HG03103 (cell line): ENCODE measurements at regions not wholly inside any gene's neighbourhood (a gene's known extent, or its start where the extent isn't known, plus 50 kb on each side); places are given as distances from the start of the nearest gene placed in this dataset.

Experiments used
- ATAC-seq: cut with Tn5 transposase; IDR thresholded peaks from one replicate; pipeline ENCODE4 v1.9.1; 2021; ENCODE audit warnings: low read depth; ENCODE audit not compliant: unreplicated experiment

- no peak for ATAC-seq
Measured at GRCh38 chr15:70557521-70558258, 205.7 kb downstream of the UACA start.

GRCh38 chr15:70556779-70557178 is 206.6 kb downstream of the UACA start:
- ATAC-seq = no peak

GRCh38 chr15:70556151-70556741 is 207.1 kb downstream of the UACA start:
- ATAC-seq = no peak

GRCh38 chr15:70555713-70556112 is 207.6 kb downstream of the UACA start:
- no peak for ATAC-seq

- no peak for ATAC-seq
Measured at GRCh38 chr15:70547846-70548487, 215.4 kb downstream of the UACA start.

GRCh38 chr15:70545526-70545925 is 217.8 kb downstream of the UACA start:
- no peak for ATAC-seq

GRCh38 chr15:70541511-70541910 is 221.8 kb downstream of the UACA start:
- ATAC-seq = no peak

- ATAC-seq = no peak
Measured at GRCh38 chr15:70539912-70540530, 223.3 kb downstream of the UACA start.

GRCh38 chr15:70539409-70539808 is 223.9 kb downstream of the UACA start:
- ATAC-seq = no peak

GRCh38 chr15:70538278-70538677 is 225.1 kb downstream of the UACA start:
- ATAC-seq = no peak

GRCh38 chr15:70535955-70536338 is 227.4 kb downstream of the UACA start:
- ATAC-seq = no peak

GRCh38 chr15:70535071-70535954 is 228.0 kb downstream of the UACA start:
- ATAC-seq = no peak

GRCh38 chr15:70533931-70534742 is 229.2 kb downstream of the UACA start:
- ATAC-seq = no peak

- ATAC-seq = no peak
Measured at GRCh38 chr15:70532531-70533186, 230.7 kb downstream of the UACA start.

GRCh38 chr15:70531576-70531975 is 231.8 kb downstream of the UACA start:
- no peak for ATAC-seq

GRCh38 chr15:70530906-70531305 is 232.5 kb downstream of the UACA start:
- ATAC-seq = no peak

GRCh38 chr15:70530503-70530902 is 232.9 kb downstream of the UACA start:
- no peak for ATAC-seq

- ATAC-seq = no peak
Measured at GRCh38 chr15:70530017-70530499, 233.3 kb downstream of the UACA start.

- no peak for ATAC-seq
Measured at GRCh38 chr15:70528816-70529215, 234.5 kb downstream of the UACA start.
